ENCODE measurements at regions not wholly inside any gene's neighbourhood (a gene's known extent, or its start where the extent isn't known, plus 50 kb on each side); places are given as distances from the start of the nearest gene placed in this dataset.

DNA sequence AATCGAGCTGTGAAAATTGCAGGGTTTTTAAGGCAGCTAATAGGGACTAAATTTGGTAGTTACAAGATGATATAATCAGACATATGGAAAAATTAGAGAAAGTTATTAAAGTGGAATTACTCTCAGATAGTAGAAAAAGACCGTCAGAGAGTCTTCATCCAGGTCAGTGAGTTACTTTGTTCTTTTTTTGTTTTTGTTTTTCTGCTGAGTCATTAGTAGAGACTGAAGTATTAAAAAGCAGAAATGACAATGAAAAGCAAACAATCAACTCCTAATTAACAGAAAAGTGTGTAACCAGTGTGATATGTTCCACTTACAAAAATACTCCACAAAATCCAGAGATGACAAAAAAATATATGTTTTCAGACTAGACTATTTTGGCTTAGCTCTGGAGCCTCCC lies 480.4 kb upstream of the COX7C start:
- no peak for DNase-seq (ENCODE audit: low spot score)
- Mint-ChIP-seq H3K4me1 (ENCODE audit: low read depth) (no peaks in the 10 kb centered on the region), H3K36me3 (ENCODE audit: low read depth) (no peaks in the 10 kb centered on the region), H3K4me3 (ENCODE audit: unreplicated experiment) (no peak overlapping the region), H3K27me3 (ENCODE audit: low read depth) (peaks cover 2% of the 10 kb centered on the region), H3K9me3 (ENCODE audit: low read depth) (peaks cover 5% of the 10 kb centered on the region), H3K27ac (ENCODE audit: unreplicated experiment) (no peak overlapping the region)
- TF ChIP-seq, protein P1, sequence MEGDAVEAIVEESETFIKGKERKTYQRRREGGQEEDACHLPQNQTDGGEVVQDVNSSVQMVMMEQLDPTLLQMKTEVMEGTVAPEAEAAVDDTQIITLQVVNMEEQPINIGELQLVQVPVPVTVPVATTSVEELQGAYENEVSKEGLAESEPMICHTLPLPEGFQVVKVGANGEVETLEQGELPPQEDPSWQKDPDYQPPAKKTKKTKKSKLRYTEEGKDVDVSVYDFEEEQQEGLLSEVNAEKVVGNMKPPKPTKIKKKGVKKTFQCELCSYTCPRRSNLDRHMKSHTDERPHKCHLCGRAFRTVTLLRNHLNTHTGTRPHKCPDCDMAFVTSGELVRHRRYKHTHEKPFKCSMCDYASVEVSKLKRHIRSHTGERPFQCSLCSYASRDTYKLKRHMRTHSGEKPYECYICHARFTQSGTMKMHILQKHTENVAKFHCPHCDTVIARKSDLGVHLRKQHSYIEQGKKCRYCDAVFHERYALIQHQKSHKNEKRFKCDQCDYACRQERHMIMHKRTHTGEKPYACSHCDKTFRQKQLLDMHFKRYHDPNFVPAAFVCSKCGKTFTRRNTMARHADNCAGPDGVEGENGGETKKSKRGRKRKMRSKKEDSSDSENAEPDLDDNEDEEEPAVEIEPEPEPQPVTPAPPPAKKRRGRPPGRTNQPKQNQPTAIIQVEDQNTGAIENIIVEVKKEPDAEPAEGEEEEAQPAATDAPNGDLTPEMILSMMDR (IDR thresholded peaks at IDR 0.05) = no peak

DNA sequence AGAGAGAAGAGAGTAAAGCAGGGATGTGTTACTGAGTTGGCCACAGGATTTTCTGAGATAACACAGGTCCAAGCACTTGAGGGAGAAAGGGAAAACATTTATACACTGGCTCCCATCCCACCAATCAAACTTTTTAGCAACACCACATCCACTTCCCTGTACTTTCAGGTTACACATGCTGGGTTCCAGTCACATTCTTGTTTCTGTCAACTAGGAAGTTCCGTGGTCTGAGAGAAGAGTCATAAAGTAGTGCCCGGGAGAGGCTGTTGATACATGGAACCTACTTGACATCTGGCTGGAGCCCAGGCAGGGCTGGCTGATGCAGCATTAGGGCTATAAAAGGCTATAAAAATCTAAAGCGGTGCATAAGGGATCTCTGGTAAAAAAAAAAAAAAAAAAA lies 473.9 kb upstream of the COX7C start:
- H3K27ac Mint-ChIP-seq (ENCODE audit: unreplicated experiment) = no peak overlapping the region
- H3K4me3 Mint-ChIP-seq (ENCODE audit: unreplicated experiment) = no peak overlapping the region
- peaks cover 14% of the 10 kb centered on the region for H3K27me3 Mint-ChIP-seq (ENCODE audit: low read depth)
- peaks cover 9% of the 10 kb centered on the region for H3K9me3 Mint-ChIP-seq (ENCODE audit: low read depth)
- no peaks in the 10 kb centered on the region for H3K36me3 Mint-ChIP-seq (ENCODE audit: low read depth)
- no peaks in the 10 kb centered on the region for H3K4me1 Mint-ChIP-seq (ENCODE audit: low read depth)
- TF ChIP-seq, protein P1 (IDR thresholded peaks at IDR 0.05) = no peak
- DNase-seq (ENCODE audit: low spot score) = no peak

DNA sequence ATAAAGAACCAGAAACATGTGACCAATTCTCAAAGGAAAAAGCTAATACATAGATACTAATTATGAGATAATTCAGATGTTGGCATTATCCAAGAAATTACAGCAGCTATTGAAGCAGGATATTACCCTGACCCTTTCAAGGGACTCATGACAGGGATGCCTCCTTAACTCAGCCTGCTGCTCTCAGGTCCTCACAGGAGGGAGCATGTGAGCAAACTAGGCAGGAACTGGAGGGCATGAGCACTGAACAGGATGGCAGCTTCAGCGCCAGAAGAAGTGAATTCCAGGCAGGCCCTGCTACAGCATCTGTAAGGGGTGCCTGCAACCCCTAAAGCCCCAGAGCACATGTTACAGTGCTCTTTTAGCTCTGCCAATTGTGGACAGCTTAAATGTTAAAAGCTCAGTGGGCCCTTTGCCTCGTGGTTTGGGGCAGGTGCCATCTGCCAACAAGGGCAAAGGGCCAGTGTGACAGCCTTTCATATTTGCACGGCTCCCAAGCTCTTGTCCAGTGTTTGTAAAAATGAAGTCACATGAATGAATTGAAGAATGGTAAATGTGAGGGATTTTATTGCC lies 464.7 kb upstream of the COX7C start:
- Mint-ChIP-seq H3K27ac (ENCODE audit: unreplicated experiment) (no peak overlapping the region), H3K9me3 (ENCODE audit: low read depth) (no peaks in the 10 kb centered on the region), H3K27me3 (ENCODE audit: low read depth) (peaks cover 15% of the 10 kb centered on the region), H3K4me1 (ENCODE audit: low read depth) (no peaks in the 10 kb centered on the region), H3K36me3 (ENCODE audit: low read depth) (no peaks in the 10 kb centered on the region), H3K4me3 (ENCODE audit: unreplicated experiment) (no peak overlapping the region)
- TF ChIP-seq, protein P1 (IDR thresholded peaks at IDR 0.05) = no peak
- DNase-seq (ENCODE audit: low spot score) = no peak

DNA sequence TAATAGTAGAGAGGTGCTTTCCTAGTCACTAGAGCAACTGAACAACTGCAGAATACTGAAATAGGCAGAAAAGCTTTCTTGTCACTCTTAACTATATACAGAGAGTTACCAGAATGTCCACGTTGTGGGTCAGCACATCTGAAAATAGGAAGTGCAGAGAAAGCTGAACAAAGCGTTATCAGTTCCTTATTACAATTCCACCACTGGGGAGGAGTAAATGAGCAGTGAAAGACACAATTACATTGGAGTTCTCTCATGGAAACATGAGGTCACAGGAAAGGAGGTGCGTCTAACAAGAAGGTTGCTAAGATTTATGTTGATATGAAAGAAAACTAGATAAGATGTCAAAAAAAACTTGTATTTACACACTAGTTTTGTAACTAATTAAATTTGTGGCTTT lies 461.9 kb upstream of the COX7C start:
- TF ChIP-seq, protein P1 (IDR thresholded peaks at IDR 0.05) = no peak
- Mint-ChIP-seq H3K27ac (ENCODE audit: unreplicated experiment) (no peak overlapping the region), H3K4me1 (ENCODE audit: low read depth) (no peaks in the 10 kb centered on the region), H3K9me3 (ENCODE audit: low read depth) (no peaks in the 10 kb centered on the region), H3K27me3 (ENCODE audit: low read depth) (peaks cover 19% of the 10 kb centered on the region), H3K36me3 (ENCODE audit: low read depth) (no peaks in the 10 kb centered on the region), H3K4me3 (ENCODE audit: unreplicated experiment) (no peak overlapping the region)
- no peak for DNase-seq (ENCODE audit: low spot score)

DNA sequence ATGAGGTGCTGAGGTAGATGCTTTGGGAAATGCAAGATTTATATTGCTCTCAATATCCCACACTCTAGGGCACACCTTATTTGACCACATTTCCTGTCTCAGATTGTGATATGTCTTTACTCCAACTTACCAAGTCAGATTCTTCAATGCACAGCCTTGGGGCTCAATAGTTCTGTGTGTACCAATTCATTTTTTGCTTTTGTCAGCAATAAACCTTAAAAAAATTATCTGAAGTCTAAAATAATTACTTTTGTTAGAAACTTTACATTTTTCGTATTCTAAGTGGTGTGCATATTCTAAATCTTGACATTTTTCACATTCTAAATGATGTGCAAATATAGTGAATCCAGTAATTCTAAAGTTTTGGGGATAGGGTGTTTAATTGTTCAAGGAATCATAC lies 447.5 kb upstream of the COX7C start:
- TF ChIP-seq, protein P1 (IDR thresholded peaks at IDR 0.05) = no peak
- Mint-ChIP-seq H3K4me3 (ENCODE audit: unreplicated experiment) (no peak overlapping the region), H3K27ac (ENCODE audit: unreplicated experiment) (no peak overlapping the region), H3K27me3 (ENCODE audit: low read depth) (no peaks in the 10 kb centered on the region), H3K9me3 (ENCODE audit: low read depth) (peaks cover 4% of the 10 kb centered on the region), H3K4me1 (ENCODE audit: low read depth) (peaks cover 13% of the 10 kb centered on the region), H3K36me3 (ENCODE audit: low read depth) (no peaks in the 10 kb centered on the region)
- DNase-seq (ENCODE audit: low spot score) = no peak
